HG03354 (cell line): ENCODE measurements at regions not wholly inside any gene's neighbourhood (a gene's known extent, or its start where the extent isn't known, plus 50 kb on each side); places are given as distances from the start of the nearest gene placed in this dataset.

Experiments used
- ATAC-seq: cut with Tn5 transposase; IDR thresholded peaks from one replicate; pipeline ENCODE4 v1.9.1; 2021; ENCODE audit warnings: mild to moderate bottlenecking; ENCODE audit not compliant: unreplicated experiment, poor library complexity, severe bottlenecking

GRCh38 chr14:65184032-65184764 lies 81.9 kb upstream of the MAX start:
- ATAC-seq, result no peak

- no peak for ATAC-seq
Observed at GRCh38 chr14:65185829-65186228, 83.5 kb upstream of the MAX start.

- no peak for ATAC-seq
Observed at GRCh38 chr14:65186951-65187350, 84.6 kb upstream of the MAX start.

- ATAC-seq, result no peak
Observed at GRCh38 chr14:65187421-65188049, 85.2 kb upstream of the MAX start.

- no peak for ATAC-seq
Observed at GRCh38 chr14:65190312-65190711, 88.0 kb upstream of the MAX start.

- ATAC-seq, result no peak
Observed at GRCh38 chr14:65191716-65192115, 89.4 kb upstream of the MAX start.

- no peak for ATAC-seq
Observed at GRCh38 chr14:65192686-65193085, 90.4 kb upstream of the MAX start.

- no peak for ATAC-seq
Observed at GRCh38 chr14:65193916-65194590, 91.7 kb upstream of the MAX start.

GRCh38 chr14:65195042-65195719 lies 92.9 kb upstream of the MAX start:
- ATAC-seq, result peak; percentile 97

GRCh38 chr14:65198346-65198745 lies 96.0 kb upstream of the MAX start:
- ATAC-seq, result no peak

GRCh38 chr14:65200454-65200853 lies 98.1 kb upstream of the MAX start:
- no peak for ATAC-seq

- ATAC-seq, result no peak
Observed at GRCh38 chr14:65203574-65203973, 101.3 kb upstream of the MAX start.

GRCh38 chr14:65204056-65204455 lies 101.7 kb upstream of the MAX start:
- ATAC-seq, result no peak

- no peak for ATAC-seq
Observed at GRCh38 chr14:65206078-65206447, 103.7 kb upstream of the MAX start.

GRCh38 chr14:65206448-65207096 lies 104.3 kb upstream of the MAX start:
- ATAC-seq, result peak; percentile 76

GRCh38 chr14:65208548-65208947 lies 106.2 kb upstream of the MAX start:
- ATAC-seq, result no peak

- no peak for ATAC-seq
Observed at GRCh38 chr14:65210118-65210821, 108.0 kb upstream of the MAX start.

GRCh38 chr14:65210822-65211182 lies 108.5 kb upstream of the MAX start:
- no peak for ATAC-seq

- ATAC-seq, result no peak
Observed at GRCh38 chr14:65211341-65211987, 109.1 kb upstream of the MAX start.
